ENCODE measurements at regions not wholly inside any gene's neighbourhood (a gene's known extent, or its start where the extent isn't known, plus 50 kb on each side); places are given as distances from the start of the nearest gene placed in this dataset.
"Not testable (repeated sequence)": the region's sequence is repeated elsewhere in the genome, so short reads cannot be mapped to it uniquely, and the experiment has no call there.

GRCh38 chr2:145910416-145910815 lies 1390.5 kb upstream of the ZEB2 start:
- DNase-seq (ENCODE audit: low read depth in 2 of 3, low spot score in 1 of 3) = no peak

GRCh38 chr2:145909766-145910165 lies 1389.8 kb upstream of the ZEB2 start:
- no peak for DNase-seq (ENCODE audit: low read depth in 2 of 3, low spot score in 1 of 3)

- DNase-seq (ENCODE audit: low read depth in 2 of 3, low spot score in 1 of 3) = no peak
Observed at GRCh38 chr2:145909175-145909755, 1389.3 kb upstream of the ZEB2 start.

GRCh38 chr2:145906354-145906753 lies 1386.4 kb upstream of the ZEB2 start:
- DNase-seq (ENCODE audit: low read depth in 2 of 3, low spot score in 1 of 3) = no peak

- DNase-seq (ENCODE audit: low read depth in 2 of 3, low spot score in 1 of 3) = no peak
Observed at GRCh38 chr2:145905371-145905770, 1385.5 kb upstream of the ZEB2 start.

- no peak for DNase-seq (ENCODE audit: low read depth in 2 of 3, low spot score in 1 of 3)
Observed at GRCh38 chr2:145897151-145897550, 1377.2 kb upstream of the ZEB2 start.

- DNase-seq (ENCODE audit: low read depth in 2 of 3, low spot score in 1 of 3) = no peak
Observed at GRCh38 chr2:145887915-145888314, 1368.0 kb upstream of the ZEB2 start.

GRCh38 chr2:145880997-145881396 lies 1361.1 kb upstream of the ZEB2 start:
- not testable (repeated sequence) for DNase-seq (ENCODE audit: low read depth in 2 of 3, low spot score in 1 of 3)

- no peak for DNase-seq (ENCODE audit: low read depth in 2 of 3, low spot score in 1 of 3)
Observed at GRCh38 chr2:145875016-145875415, 1355.1 kb upstream of the ZEB2 start.

- no peak for DNase-seq (ENCODE audit: low read depth in 2 of 3, low spot score in 1 of 3)
Observed at GRCh38 chr2:145874466-145874865, 1354.5 kb upstream of the ZEB2 start.

- DNase-seq (ENCODE audit: low read depth in 2 of 3, low spot score in 1 of 3) = no peak
Observed at GRCh38 chr2:145864501-145864900, 1344.6 kb upstream of the ZEB2 start.

- DNase-seq (ENCODE audit: low read depth in 2 of 3, low spot score in 1 of 3) = no peak
Observed at GRCh38 chr2:145861940-145862339, 1342.0 kb upstream of the ZEB2 start.

- no peak for DNase-seq (ENCODE audit: low read depth in 2 of 3, low spot score in 1 of 3)
Observed at GRCh38 chr2:145860083-145860482, 1340.2 kb upstream of the ZEB2 start.

GRCh38 chr2:145855142-145855541 lies 1335.2 kb upstream of the ZEB2 start:
- DNase-seq (ENCODE audit: low read depth in 2 of 3, low spot score in 1 of 3) = no peak

GRCh38 chr2:145854039-145854755 lies 1334.3 kb upstream of the ZEB2 start:
- no peak for DNase-seq (ENCODE audit: low read depth in 2 of 3, low spot score in 1 of 3)

GRCh38 chr2:145851730-145852129 lies 1331.8 kb upstream of the ZEB2 start:
- DNase-seq (ENCODE audit: low read depth in 2 of 3, low spot score in 1 of 3) = no peak

- no peak for DNase-seq (ENCODE audit: low read depth in 2 of 3, low spot score in 1 of 3)
Observed at GRCh38 chr2:145849466-145849865, 1329.5 kb upstream of the ZEB2 start.

GRCh38 chr2:145846982-145847381 lies 1327.1 kb upstream of the ZEB2 start:
- no peak for DNase-seq (ENCODE audit: low read depth in 2 of 3, low spot score in 1 of 3)

GRCh38 chr2:145845923-145846322 lies 1326.0 kb upstream of the ZEB2 start:
- DNase-seq (ENCODE audit: low read depth in 2 of 3, low spot score in 1 of 3) = no peak

GRCh38 chr2:145845207-145845894 lies 1325.4 kb upstream of the ZEB2 start:
- no peak for DNase-seq (ENCODE audit: low read depth in 2 of 3, low spot score in 1 of 3)

GRCh38 chr2:145841973-145842372 lies 1322.1 kb upstream of the ZEB2 start:
- no peak for DNase-seq (ENCODE audit: low read depth in 2 of 3, low spot score in 1 of 3)

GRCh38 chr2:145836986-145837385 lies 1317.1 kb upstream of the ZEB2 start:
- DNase-seq (ENCODE audit: low read depth in 2 of 3, low spot score in 1 of 3) = no peak

All from stimulated activated CD4-positive, alpha-beta T cell treated with anti-CD3 and anti-CD28 coated beads, Interleukin-12 subunit alpha, Interleukin-12 subunit beta, amount 100 ng/mL, for 48 hours (primary cell).